ENCODE measurements at regions not wholly inside any gene's neighbourhood (a gene's known extent, or its start where the extent isn't known, plus 50 kb on each side); places are given as distances from the start of the nearest gene placed in this dataset.
"Not testable (repeated sequence)": the region's sequence is repeated elsewhere in the genome, so short reads cannot be mapped to it uniquely, and the experiment has no call there.

GRCh38 chrX:97860226-97860625, 976.5 kb downstream of the RPA4 start:
- DNase-seq: peak; percentile 61

GRCh38 chrX:97863261-97863660, 979.6 kb downstream of the RPA4 start:
- no peak for DNase-seq

DNA sequence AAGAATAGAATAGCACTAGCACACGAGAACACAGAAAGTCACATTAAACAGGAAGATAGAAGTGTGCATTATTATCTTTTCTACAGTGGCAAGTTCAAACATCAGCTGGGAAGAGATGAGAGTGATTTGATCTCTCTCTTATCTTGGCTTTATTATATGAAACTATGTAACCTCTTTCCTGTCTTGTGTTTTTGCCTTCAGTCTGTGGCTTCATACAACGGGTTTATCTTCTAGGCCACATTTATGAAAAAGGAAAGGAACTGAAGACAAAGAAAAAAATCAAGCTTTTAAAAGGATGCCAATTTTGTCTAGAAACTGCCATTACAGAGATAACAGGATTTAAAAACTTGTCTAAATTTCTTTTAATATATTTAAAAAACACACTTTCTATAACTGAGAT, 983.6 kb downstream of the RPA4 start:
- no peak for DNase-seq

DNA sequence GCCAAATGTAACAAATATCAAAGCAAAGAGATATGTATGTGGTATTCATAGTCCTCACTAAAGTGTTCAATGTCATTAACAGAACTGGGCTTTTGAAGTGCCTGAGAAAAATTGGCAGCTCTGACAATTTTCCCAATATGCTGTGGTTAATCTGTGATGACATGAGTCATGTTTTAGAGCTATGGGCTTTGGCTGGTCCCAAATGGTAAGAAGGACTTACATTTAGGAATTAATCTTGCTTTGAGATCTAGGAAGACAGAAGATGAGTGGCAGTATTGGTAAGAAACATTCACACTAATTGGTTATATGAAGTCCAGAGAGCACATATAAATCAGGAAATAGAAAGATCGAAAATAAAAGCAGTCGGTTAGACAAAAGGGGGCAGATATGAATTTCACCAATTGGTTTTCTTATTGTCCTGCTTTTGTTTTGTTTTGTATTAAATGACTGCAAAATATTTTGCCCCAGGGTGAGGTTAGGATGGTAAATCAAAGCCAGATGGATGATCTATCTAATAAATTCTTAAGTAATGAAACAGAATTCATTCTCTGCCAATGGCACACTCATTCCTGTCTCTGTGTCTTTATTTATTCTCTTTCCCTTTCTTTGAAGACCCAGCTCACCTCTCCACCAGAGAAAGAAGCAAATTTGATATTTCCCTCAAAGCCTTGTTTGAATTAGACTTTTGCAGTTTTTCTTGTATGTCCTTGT, 993.1 kb downstream of the RPA4 start:
- peak; percentile 57 for DNase-seq

- peak; percentile 26 for DNase-seq
These were observed 998.6 kb downstream of the RPA4 start for GRCh38 chrX:97882306-97882705.

GRCh38 chrX:97895751-97896150, 1012.0 kb downstream of the RPA4 start:
- peak; percentile 65 for DNase-seq

- DNase-seq: no peak
These were observed 1014.3 kb downstream of the RPA4 start for GRCh38 chrX:97897998-97898397.

DNA sequence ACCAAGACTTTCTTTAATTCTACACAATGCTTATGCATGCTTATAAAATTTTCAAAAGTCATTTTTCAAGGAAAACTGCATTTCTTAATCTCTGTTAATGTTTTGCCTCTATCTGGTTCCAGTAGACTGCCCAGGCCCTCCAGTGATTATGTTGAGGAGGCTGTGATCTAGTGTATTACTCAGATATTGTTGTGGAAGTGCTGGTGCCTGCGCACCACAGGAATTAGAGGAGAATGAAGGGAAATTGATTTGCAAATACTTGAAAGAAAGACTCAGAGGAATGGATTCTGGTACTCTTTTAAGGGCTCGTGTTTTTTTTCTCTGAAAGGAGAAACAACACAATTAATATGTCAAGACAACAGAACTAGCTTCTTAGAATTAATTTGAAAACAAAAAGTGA, 1015.1 kb downstream of the RPA4 start:
- peak; percentile 61 for DNase-seq

DNA sequence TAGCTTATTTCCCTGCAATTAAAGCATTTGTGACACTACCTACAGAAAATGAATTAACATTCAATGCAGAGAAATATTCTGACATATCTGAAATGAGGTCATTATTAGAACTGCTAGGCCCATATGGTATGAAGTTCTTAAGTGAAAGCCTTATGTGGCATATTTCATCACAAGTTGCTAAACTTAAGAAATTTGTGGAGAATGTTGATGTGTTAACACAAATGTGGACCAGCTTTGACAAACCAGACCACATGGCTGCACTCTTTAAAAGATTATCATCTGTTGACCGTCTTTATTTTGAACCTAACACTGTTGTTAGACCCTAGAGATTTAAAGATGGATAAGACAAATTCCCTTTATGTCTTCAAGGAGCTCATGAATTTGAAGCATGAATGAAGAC, 1024.1 kb downstream of the RPA4 start:
- DNase-seq: no peak

GRCh38 chrX:97909245-97909644, 1025.5 kb downstream of the RPA4 start:
- no peak for DNase-seq

GRCh38 chrX:97915390-97915789, 1031.7 kb downstream of the RPA4 start:
- DNase-seq: not testable (repeated sequence)

DNA sequence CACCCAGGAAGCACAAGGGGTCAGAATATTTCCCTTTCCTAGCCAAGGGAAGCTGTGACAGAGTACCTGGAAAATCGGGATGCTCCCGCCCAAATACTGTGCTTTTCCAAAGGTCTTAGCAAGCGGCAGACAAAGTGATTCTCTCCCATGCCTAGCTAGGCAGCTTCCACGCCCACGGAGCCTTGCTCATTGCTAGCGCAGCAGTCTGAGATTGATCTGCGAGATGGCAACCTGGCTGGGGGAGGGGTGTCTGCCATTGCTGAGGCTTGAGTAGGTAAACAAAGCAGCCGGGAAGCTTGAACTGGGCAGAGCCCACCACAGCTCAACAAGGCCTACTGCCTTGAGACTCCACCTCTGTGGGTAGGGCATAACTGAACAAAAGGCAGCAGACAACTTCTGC, 1037.5 kb downstream of the RPA4 start:
- DNase-seq: not testable (repeated sequence)

GRCh38 chrX:97931586-97931985, 1047.9 kb downstream of the RPA4 start:
- DNase-seq: no peak

DNA sequence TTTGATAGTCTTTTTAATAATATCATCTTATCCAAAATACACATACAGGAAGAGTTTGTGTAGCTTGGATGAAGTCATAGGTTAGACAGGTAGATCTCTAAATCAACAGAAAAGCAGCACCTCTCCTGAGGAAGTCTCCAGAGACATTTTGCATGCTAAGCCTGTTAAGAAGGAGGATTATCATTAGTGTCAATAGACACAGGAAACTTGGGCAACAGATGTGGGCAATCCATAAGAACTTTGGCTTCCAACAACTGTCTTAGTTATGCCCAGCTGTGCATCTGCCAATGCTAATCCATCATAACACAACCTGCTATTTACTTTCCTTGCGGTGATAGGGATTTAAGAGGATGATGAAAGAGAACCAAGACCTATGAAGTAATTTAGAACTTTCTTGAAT, 1052.6 kb downstream of the RPA4 start:
- DNase-seq: no peak

DNA sequence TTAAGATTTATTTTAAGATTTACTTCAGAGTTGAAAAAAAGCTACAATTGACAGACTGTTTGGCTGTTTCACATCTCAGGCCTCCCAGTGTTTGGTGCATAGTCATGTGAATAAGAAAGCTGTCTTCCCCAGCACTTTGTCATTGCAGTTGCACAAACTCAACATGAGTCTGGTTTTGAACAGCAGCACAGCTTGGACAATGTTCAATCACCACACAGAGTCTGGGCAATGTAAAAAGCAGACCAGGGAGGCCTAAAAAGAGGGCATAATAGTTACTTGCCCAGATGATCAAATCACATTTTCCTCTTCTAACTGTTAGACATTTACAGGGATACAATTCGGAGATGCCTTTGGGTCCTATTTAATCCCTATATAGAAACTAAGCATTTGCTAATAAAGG, 1055.0 kb downstream of the RPA4 start:
- DNase-seq: no peak

DNA sequence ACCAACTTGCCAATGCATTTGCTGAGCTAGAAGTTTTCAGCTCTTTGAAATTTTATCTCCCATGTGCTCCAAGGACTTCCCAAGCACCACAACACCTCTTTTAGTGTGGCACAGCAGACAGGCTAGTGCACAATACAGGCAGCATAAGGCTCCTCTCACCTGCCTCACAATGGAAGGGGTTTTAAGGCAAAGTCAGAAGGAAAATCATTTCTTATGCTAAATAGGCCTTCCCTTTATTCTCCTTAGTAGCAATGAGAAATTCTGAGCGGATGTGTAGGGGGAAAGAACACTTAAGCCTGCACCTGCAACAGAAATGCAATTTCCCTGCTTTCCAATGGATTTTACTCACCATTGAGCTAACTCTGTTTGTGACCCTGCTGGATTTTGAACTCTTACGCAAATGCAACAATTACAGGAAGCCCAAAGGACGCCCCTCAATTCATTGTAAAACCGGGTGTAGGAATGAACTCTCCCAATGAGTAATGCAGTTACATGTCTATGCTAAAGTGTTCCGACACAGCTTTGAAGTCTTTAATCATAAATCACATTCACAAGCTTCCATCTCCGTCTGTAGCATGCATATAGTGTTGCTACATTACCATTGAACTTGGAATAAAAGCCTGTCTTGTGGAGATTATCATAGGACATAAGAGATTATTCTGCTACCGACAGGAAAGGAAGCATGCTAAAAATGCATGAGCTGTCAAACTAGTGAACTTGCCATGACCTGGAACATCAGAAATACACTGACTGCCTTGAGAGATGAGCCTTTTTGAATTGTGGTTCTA, 1084.9 kb downstream of the RPA4 start:
- peak; percentile 1 for DNase-seq

- DNase-seq: no peak
These were observed 1100.9 kb downstream of the RPA4 start for GRCh38 chrX:97984641-97985040.

DNA sequence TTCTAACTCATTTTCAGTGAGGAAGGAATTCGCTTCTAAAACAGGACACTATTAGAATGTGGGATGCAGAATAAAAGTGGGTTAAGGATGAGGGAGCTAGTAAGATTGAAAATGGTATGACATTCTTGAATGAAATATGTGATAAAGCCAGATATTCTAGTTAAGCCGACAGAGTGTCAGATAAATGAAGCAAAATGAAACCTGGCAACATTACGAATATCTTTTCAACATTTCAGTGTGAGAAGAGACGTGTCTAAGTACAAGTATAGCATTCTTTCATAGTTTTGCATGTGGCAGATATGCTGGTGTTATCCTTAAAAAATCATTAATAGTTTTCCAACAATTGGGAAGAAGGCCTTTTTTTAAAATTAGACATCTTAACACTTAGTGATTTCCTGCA, 1101.4 kb downstream of the RPA4 start:
- DNase-seq: no peak

DNA sequence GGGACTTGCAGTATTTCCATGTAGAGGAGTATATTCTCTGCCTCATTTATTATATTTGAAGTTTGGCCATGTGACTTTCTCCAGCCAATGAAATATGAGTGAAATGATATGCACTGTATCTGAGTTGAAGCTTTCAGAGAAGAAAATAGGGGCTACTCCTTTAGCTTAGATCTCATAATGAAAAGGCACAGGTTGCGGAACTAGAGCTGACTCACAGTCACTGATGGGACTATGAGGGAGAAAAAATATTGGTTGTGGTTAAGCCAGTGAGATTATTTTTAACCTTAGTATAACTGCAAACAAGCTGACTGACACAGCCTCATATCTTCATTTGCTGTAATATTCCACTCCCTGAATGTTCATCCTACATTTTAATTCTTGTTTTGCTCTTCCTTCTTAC, 1104.3 kb downstream of the RPA4 start:
- no peak for DNase-seq

DNA sequence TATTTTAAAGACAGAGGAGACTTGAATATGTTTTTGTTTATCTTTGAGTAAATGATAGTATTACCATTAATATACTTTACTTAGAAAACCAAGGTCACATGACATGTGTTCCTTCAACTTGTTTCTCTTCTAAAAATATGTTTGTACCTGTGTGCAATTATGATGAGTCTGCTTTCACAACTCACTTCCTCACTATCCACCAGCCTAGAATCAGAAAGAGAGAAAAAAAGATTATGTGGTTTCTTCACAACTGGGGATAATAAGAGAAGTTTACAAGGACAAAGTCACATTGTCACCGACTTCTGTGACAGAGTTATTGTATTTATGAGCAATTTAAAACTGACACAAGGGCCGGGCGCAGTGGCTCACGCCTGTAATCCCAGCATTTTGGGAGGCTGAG, 1112.1 kb downstream of the RPA4 start:
- DNase-seq: no peak

DNA sequence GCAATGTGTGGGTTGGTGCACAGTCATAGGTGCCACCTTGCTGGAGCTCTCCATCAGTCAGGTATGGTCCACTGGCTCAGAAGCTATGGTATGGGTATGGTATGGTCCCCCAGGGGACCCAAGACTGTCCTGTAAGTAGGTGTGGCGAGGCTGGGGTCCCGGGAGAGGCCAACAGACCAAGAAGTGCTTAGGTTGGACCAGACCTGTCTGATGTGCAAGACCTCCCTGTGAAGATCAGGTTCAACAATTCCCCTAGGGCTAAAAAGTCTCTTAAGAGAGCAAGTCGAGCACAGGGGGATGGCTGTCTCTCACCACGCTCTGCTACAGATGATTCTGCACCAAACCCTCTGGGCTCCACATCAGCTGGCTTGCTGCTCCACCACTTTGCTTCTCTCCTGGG, 1145.0 kb downstream of the RPA4 start:
- no peak for DNase-seq

DNA sequence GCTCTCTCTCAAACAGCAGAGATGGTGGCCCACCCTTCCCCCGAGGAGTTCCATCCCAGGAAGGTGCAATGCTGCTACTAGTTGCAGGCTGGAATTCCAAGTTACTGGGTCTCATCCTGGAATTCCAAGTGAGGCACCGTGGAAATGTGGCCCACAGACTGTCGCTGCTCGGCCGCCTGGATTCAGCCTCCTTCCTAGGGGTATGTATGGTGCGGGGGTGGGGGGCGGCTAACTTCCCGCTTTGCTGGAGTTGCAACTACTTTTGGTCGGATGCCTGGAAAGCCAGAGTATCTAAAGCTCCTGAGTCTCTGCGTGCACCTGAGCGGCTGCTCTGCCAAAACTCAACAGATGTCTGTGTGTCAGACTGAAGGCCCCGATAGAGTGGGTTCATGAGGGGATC, 1146.2 kb downstream of the RPA4 start:
- no peak for DNase-seq

DNA sequence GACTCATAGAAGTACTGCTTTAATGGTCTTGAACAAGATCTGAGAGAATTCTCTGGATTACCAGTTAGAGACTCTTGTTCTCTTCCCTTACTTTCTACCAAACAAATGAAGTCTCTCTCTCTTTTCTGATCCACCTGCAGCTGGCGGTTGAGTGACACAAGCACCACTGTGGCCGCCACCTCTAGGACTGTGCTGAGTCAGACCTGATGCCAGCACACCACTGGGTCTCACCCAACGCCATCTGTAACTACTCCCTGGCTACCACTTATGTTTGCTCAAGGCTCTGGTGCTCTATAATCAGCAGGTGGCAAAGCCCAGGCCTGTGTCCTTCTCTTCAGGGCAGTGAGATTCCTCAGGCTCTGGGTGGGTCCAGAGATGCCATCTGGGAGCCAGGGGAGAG, 1173.5 kb downstream of the RPA4 start:
- no peak for DNase-seq

- DNase-seq: no peak
These were observed 1181.4 kb downstream of the RPA4 start for GRCh38 chrX:98065151-98065550.

DNA sequence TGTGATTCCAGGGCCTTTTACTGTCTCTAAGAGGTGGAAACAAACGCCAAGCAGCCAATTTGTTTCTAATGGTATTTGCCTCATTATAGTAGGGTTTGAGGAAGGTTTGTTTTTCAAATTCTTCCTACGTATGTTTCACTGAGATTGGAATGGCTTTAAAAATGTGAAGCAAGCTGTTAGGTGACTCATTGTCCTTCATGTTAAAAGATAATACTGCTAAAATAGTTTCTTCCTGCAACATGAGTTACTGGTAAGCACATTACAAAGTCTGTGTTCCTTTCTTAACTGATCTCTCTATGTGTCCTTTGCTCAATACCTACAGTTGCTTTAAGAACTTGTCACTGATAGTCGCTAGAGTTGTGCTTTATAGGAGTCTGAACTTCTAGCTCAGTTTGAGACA, 1183.9 kb downstream of the RPA4 start:
- DNase-seq: peak; percentile 36

Measured in fibroblast of skin of right quadriceps (primary cell).